ENCODE measurements at regions not wholly inside any gene's neighbourhood (a gene's known extent, or its start where the extent isn't known, plus 50 kb on each side); places are given as distances from the start of the nearest gene placed in this dataset.

GRCh38 chr3:43783987-43784639 lies 93.4 kb downstream of the ABHD5 start:
- no peak for DNase-seq (ENCODE audit: low read depth in 4 of 4, low spot score in 3 of 4)

- no peak for DNase-seq (ENCODE audit: low read depth in 4 of 4, low spot score in 3 of 4)
Observed at GRCh38 chr3:43784640-43785011, 93.9 kb downstream of the ABHD5 start.

- DNase-seq (ENCODE audit: low read depth in 4 of 4, low spot score in 3 of 4): no peak
Observed at GRCh38 chr3:43785551-43785950, 94.8 kb downstream of the ABHD5 start.

GRCh38 chr3:43786102-43786501 lies 95.4 kb downstream of the ABHD5 start:
- DNase-seq (ENCODE audit: low read depth in 4 of 4, low spot score in 3 of 4): no peak

DNA sequence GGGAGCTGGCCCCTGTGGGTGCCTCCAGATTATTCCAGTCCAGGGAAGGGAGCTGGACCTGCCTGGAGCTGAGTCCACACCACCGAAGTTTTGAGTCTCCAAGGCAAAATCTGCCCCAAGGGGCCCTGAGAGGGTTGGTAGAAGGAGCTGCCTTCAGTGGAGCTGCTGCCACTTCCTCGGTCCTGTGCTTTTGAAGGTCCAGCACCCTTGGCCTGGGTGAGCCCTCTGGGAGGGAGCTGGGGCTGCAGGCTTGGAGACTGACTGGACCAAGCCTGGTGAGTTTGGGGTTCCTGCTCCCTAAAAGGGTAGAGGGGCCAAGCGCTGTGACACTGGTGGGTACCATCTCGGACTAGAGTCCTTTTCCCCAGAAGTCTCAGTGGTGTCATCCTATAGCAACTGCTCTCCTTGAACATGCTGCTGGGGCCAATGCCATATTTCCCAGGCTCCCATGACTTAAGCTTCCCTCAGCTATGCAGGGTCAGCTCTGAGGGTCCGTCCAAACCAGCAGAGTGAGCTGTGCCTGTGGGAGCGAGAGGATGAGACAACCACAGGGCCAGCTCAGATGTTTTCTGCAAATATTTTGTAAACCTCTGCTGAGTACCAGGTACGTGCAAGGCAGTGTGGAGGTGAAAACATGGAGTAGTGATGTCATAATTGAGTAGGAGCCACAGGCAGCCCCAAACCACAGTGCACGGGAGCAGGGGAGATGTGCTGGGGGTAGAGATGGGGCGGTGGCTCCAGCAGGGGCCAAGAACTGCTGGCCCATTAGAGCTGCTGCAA lies 96.0 kb downstream of the ABHD5 start:
- DNase-seq (ENCODE audit: low read depth in 4 of 4, low spot score in 3 of 4): no peak

GRCh38 chr3:43787330-43787729 lies 96.6 kb downstream of the ABHD5 start:
- no peak for DNase-seq (ENCODE audit: low read depth in 4 of 4, low spot score in 3 of 4)

DNA sequence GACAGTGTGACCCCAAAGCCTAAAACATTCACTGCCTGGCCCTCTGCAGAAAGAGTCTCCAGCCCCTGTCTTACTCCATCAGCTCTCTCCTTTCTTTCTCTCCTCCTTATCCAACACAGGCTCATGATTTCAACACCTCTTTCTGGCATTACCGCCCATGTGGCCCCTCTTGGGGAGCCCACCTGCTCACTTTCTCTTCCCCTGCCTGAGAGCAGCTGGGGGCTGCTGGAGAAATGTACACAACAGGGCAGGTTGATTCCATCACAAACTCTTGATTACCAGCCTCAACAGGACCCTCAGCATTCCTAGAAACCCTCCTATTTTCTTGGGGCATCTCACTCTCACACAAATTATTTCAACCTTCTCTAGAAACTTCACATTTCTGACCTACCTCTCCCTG lies 98.3 kb downstream of the ABHD5 start:
- no peak for DNase-seq (ENCODE audit: low read depth in 4 of 4, low spot score in 3 of 4)

DNA sequence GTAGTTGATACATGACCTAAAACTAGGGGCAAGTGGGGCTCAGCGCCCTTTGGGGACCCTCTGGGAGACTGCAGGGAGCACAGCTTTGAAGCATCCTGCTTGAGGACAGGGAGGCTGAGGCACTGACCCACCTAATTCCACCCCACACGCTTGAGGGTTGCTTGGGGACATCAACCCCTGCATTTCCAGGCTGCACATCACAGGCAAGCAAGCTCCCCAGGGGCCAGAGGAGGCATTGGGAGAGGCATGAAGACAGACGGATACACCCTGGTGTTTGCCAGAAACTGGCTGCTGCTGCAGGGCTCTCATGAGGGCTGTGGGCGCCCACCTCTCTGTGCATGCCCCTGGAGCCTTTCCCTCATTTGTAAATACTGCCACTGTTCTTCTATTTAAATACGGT lies 99.3 kb downstream of the ABHD5 start:
- DNase-seq (ENCODE audit: low read depth in 4 of 4, low spot score in 3 of 4): no peak

DNA sequence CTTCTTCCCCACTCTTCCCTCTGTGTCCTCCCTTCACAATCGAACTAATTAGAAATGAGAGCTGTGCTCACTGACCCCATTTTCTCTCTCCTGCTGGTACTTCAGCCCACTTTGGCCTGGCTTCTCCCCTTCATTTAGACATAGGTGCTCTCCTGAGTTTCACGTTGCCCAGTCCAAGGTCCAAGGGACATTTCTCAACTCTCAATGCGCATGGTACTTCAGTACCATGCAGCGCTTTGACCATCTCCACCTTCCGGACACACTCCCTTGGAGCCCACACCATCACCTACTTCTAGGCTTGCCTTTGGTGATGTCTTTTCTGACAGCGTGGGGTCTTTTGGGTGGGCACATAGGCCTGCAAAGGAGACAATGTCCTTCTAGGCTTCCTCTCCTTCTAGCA lies 99.7 kb downstream of the ABHD5 start:
- no peak for DNase-seq (ENCODE audit: low read depth in 4 of 4, low spot score in 3 of 4)

GRCh38 chr3:43791246-43791645 lies 100.5 kb downstream of the ABHD5 start:
- DNase-seq (ENCODE audit: low read depth in 4 of 4, low spot score in 3 of 4): no peak

DNA sequence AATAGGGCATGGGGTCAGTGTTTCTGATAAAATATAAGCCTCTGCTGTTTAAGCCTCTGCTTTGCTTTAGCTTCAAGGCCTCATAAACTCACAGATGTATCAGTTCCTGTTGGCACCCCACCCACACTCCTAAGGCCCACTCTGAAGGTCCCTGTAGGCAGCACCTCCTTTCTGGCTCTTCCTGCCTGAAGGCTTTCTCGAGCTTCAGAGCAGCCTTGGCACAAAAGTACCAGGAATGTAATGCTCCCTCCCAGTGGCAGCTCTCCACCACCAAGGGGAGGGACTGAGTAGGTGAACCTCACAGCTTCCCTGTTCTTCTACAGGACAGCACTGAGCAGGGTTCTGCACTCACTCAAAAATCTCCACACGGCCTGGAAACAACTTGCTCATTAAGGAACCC lies 102.2 kb downstream of the ABHD5 start:
- DNase-seq (ENCODE audit: low read depth in 4 of 4, low spot score in 3 of 4): no peak

GRCh38 chr3:43793648-43794372 lies 103.1 kb downstream of the ABHD5 start:
- DNase-seq (ENCODE audit: low read depth in 4 of 4, low spot score in 3 of 4): no peak

DNA sequence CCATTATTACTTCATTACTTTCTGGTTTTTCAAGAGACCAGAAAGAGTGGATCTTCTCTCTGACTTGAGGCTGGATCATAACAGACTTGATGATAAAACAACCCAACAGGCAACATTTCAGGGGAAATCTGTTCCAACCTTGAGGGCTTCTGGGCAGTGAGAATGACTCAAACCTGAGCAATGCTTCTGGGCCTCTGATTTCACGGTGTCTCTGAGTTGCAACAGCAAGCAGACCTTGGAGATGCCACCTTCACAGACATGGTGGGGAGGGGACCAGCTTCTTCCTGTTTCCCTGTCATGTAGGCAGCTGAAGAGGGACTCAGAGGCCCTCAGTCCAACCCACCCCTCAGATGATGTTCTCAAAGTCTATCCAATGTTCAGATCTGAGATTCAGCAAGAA lies 104.0 kb downstream of the ABHD5 start:
- no peak for DNase-seq (ENCODE audit: low read depth in 4 of 4, low spot score in 3 of 4)

- DNase-seq (ENCODE audit: low read depth in 4 of 4, low spot score in 3 of 4): no peak
Observed at GRCh38 chr3:43795491-43795890, 104.8 kb downstream of the ABHD5 start.

DNA sequence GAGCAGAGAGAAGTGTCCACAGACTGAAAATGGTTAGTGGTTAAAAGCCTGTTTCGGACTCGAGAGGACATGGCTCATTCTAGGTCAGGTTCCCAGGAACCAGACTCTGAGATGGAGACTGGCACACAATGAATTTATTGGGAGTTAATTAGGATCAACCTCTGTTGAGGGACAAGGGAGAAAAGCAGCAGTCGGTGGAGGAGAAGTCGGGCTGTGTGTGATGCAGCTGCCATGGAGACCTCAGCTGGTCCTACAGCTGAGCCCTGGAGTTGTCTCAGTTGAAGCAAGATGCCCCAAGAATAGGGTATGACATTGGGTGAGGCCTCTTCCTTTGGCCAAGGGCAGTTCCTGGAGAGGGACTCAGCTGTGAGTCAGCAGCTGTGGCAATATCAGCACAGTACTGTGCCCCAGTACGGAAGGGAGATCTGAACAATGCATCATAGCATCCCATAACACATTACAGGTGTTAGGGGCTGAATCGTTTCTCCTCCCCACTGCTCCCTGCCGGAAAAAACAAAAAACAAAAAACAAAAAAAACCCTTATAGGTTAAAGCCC lies 105.4 kb downstream of the ABHD5 start:
- no peak for DNase-seq (ENCODE audit: low read depth in 4 of 4, low spot score in 3 of 4)

GRCh38 chr3:43797794-43798193 lies 107.1 kb downstream of the ABHD5 start:
- DNase-seq (ENCODE audit: low read depth in 4 of 4, low spot score in 3 of 4): no peak

DNA sequence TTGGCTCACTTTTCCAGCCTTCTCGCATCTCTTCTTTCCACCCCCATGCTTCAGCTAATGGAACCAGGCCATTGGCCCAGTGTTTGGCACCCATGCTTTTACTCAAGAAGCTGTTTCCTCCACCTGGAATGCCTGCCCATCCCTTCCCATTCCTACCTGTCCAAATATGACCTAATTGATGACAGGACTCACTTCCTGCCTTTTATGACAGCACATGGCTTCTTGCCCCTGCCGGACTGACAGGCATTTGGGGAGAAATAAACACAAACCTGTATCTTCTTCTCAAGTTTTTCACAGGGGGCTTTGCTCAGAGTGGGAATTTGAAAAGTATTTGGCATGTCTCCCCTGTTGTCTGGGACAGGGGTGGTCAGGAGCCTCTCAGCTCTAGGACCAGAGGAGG lies 120.1 kb downstream of the ABHD5 start:
- DNase-seq (ENCODE audit: low read depth in 4 of 4, low spot score in 3 of 4): no peak

- no peak for DNase-seq (ENCODE audit: low read depth in 4 of 4, low spot score in 3 of 4)
Observed at GRCh38 chr3:43814461-43814860, 123.7 kb downstream of the ABHD5 start.

GRCh38 chr3:43816372-43816771 lies 125.6 kb downstream of the ABHD5 start:
- DNase-seq (ENCODE audit: low read depth in 4 of 4, low spot score in 3 of 4): no peak

GRCh38 chr3:43817064-43817463 lies 126.3 kb downstream of the ABHD5 start:
- DNase-seq (ENCODE audit: low read depth in 4 of 4, low spot score in 3 of 4): no peak

- DNase-seq (ENCODE audit: low read depth in 4 of 4, low spot score in 3 of 4): no peak
Observed at GRCh38 chr3:43817825-43818224, 127.1 kb downstream of the ABHD5 start.

- DNase-seq (ENCODE audit: low read depth in 4 of 4, low spot score in 3 of 4): no peak
Observed at GRCh38 chr3:43818229-43818628, 127.5 kb downstream of the ABHD5 start.

Measured in right renal pelvis (tissue), 4 donors.